Immature natural killer cell (primary cell): ENCODE measurements at regions not wholly inside any gene's neighbourhood (a gene's known extent, or its start where the extent isn't known, plus 50 kb on each side); places are given as distances from the start of the nearest gene placed in this dataset.

ENCODE experiments used
- DNase-seq, 3 donors: peaks; one replicate each; pipeline ENCODE4 v3.0.0; 2022; ENCODE audit warnings: mixed read lengths in 1 of 3
- H3K27ac Mint-ChIP-seq, 6 donors: one replicate each; pipeline ENCODE4 v1.8.0; 2020; ENCODE audit warnings: mixed read lengths in 6 of 6, mild to moderate bottlenecking in 5 of 6, inconsistent platforms in 4 of 6, moderate library complexity in 3 of 6
- H3K27me3 Mint-ChIP-seq, 3 donors: one replicate each; pipeline ENCODE4 v1.8.0; 2020 to 2021; ENCODE audit warnings: low read depth in 3 of 3, mild to moderate bottlenecking in 3 of 3, mixed read lengths in 3 of 3, moderate library complexity in 3 of 3, inconsistent platforms in 1 of 3
- H3K36me3 Mint-ChIP-seq, 3 donors: one replicate each; pipeline ENCODE4 v1.8.0; 2020; ENCODE audit warnings: mixed read lengths in 3 of 3, inconsistent platforms in 2 of 3, mild to moderate bottlenecking in 2 of 3
- H3K4me1 Mint-ChIP-seq, 2 donors: one replicate each; pipeline ENCODE4 v1.8.0; 2020; ENCODE audit warnings: inconsistent platforms in 2 of 2, mild to moderate bottlenecking in 2 of 2, mixed read lengths in 2 of 2, moderate library complexity in 1 of 2
- H3K4me3 Mint-ChIP-seq, 5 donors: one replicate each; pipeline ENCODE4 v1.8.0; 2020; ENCODE audit warnings: mild to moderate bottlenecking in 5 of 5, mixed read lengths in 5 of 5, inconsistent platforms in 3 of 5, moderate library complexity in 3 of 5
- H3K9me3 Mint-ChIP-seq, 6 donors: one replicate each; pipeline ENCODE4 v1.8.0; 2020; ENCODE audit warnings: mild to moderate bottlenecking in 6 of 6, mixed read lengths in 6 of 6, inconsistent platforms in 4 of 6, moderate library complexity in 3 of 6

GRCh38 chr6:150723857-150724256 lies 124.2 kb downstream of the PLEKHG1 start:
- DNase-seq, result no peak
- Mint-ChIP-seq H3K27ac (no peak overlapping the region), H3K4me3 (no peak overlapping the region), H3K27me3 (peaks cover 0 to 5% (median 2%) of the 10 kb centered on the region in 3 donors), H3K4me1 (no peaks in the 10 kb centered on the region), H3K36me3 (no peaks in the 10 kb centered on the region), H3K9me3 (no peaks in the 10 kb centered on the region)

GRCh38 chr6:150725795-150726194 lies 126.1 kb downstream of the PLEKHG1 start:
- Mint-ChIP-seq H3K36me3 (no peaks in the 10 kb centered on the region), H3K27me3 (peaks cover 0 to 5% (median 2%) of the 10 kb centered on the region in 3 donors), H3K4me1 (no peaks in the 10 kb centered on the region), H3K4me3 (no peak overlapping the region), H3K9me3 (no peaks in the 10 kb centered on the region), H3K27ac (no peak overlapping the region)
- no peak for DNase-seq

- H3K36me3 Mint-ChIP-seq, result no peaks in the 10 kb centered on the region
- DNase-seq, result no peak
- H3K9me3 Mint-ChIP-seq, result no peaks in the 10 kb centered on the region
- H3K4me3 Mint-ChIP-seq, result no peak overlapping the region
- no peaks in the 10 kb centered on the region for H3K4me1 Mint-ChIP-seq
- peaks cover 2 to 5% (median 5%) of the 10 kb centered on the region in 3 donors for H3K27me3 Mint-ChIP-seq
- H3K27ac Mint-ChIP-seq, result no peak overlapping the region
These were observed 129.6 kb downstream of the PLEKHG1 start for GRCh38 chr6:150729188-150729748.

- no peak overlapping the region for H3K27ac Mint-ChIP-seq
- no peaks in the 10 kb centered on the region for H3K36me3 Mint-ChIP-seq
- H3K4me1 Mint-ChIP-seq, result no peaks in the 10 kb centered on the region
- H3K27me3 Mint-ChIP-seq, result peaks cover 2 to 5% (median 3%) of the 10 kb centered on the region in 3 donors
- DNase-seq, result no peak
- H3K9me3 Mint-ChIP-seq, result no peaks in the 10 kb centered on the region
- no peak overlapping the region for H3K4me3 Mint-ChIP-seq
These were observed 131.2 kb downstream of the PLEKHG1 start for GRCh38 chr6:150730801-150731457.

GRCh38 chr6:150732765-150733539 lies 132.6 kb upstream of the MTHFD1L start:
- no peak for DNase-seq
- Mint-ChIP-seq H3K4me3 (no peak overlapping the region), H3K9me3 (no peaks in the 10 kb centered on the region), H3K36me3 (no peaks in the 10 kb centered on the region), H3K27ac (no peak overlapping the region), H3K27me3 (peaks cover 0 to 5% (median 3%) of the 10 kb centered on the region in 3 donors), H3K4me1 (no peaks in the 10 kb centered on the region)

- DNase-seq, result no peak
- H3K9me3 Mint-ChIP-seq, result no peaks in the 10 kb centered on the region
- no peaks in the 10 kb centered on the region for H3K36me3 Mint-ChIP-seq
- H3K27me3 Mint-ChIP-seq, result peaks cover 0 to 5% (median 3%) of the 10 kb centered on the region in 3 donors
- no peaks in the 10 kb centered on the region for H3K4me1 Mint-ChIP-seq
- H3K27ac Mint-ChIP-seq, result no peak overlapping the region
- H3K4me3 Mint-ChIP-seq, result no peak overlapping the region
These were observed 131.8 kb upstream of the MTHFD1L start for GRCh38 chr6:150733726-150734125.

- Mint-ChIP-seq H3K27ac (no peak overlapping the region), H3K4me3 (no peak overlapping the region), H3K36me3 (no peaks in the 10 kb centered on the region), H3K4me1 (no peaks in the 10 kb centered on the region), H3K27me3 (peaks cover 0 to 5% (median 3%) of the 10 kb centered on the region in 3 donors), H3K9me3 (no peaks in the 10 kb centered on the region)
- no peak for DNase-seq
These were observed 131.3 kb upstream of the MTHFD1L start for GRCh38 chr6:150734235-150734634.

- no peak for DNase-seq
- H3K4me1 Mint-ChIP-seq, result no peaks in the 10 kb centered on the region
- no peaks in the 10 kb centered on the region for H3K9me3 Mint-ChIP-seq
- peaks cover 2 to 3% (median 3%) of the 10 kb centered on the region in 3 donors for H3K27me3 Mint-ChIP-seq
- no peak overlapping the region for H3K27ac Mint-ChIP-seq
- H3K4me3 Mint-ChIP-seq, result no peak overlapping the region
- H3K36me3 Mint-ChIP-seq, result no peaks in the 10 kb centered on the region
These were observed 130.1 kb upstream of the MTHFD1L start for GRCh38 chr6:150735341-150735851.

GRCh38 chr6:150738092-150738629 lies 127.3 kb upstream of the MTHFD1L start:
- no peaks in the 10 kb centered on the region for H3K36me3 Mint-ChIP-seq
- H3K27me3 Mint-ChIP-seq, result peaks cover 2 to 3% (median 3%) of the 10 kb centered on the region in 3 donors
- H3K4me3 Mint-ChIP-seq, result no peak overlapping the region

GRCh38 chr6:150739711-150740349 lies 125.7 kb upstream of the MTHFD1L start:
- H3K4me3 Mint-ChIP-seq, result no peak overlapping the region
- no peak overlapping the region for H3K27ac Mint-ChIP-seq
- H3K9me3 Mint-ChIP-seq, result no peaks in the 10 kb centered on the region
- H3K27me3 Mint-ChIP-seq, result peaks cover 0 to 2% (median 0%) of the 10 kb centered on the region in 3 donors
- no peak for DNase-seq
- no peaks in the 10 kb centered on the region for H3K4me1 Mint-ChIP-seq
- no peaks in the 10 kb centered on the region for H3K36me3 Mint-ChIP-seq

More at GRCh38 chr6:150738092-150738629, 127.3 kb upstream of the MTHFD1L start:
- no peak overlapping the region for H3K27ac Mint-ChIP-seq
- H3K4me1 Mint-ChIP-seq, result no peaks in the 10 kb centered on the region
- no peaks in the 10 kb centered on the region for H3K9me3 Mint-ChIP-seq
- no peak for DNase-seq

GRCh38 chr6:150740453-150740852 lies 125.0 kb upstream of the MTHFD1L start:
- Mint-ChIP-seq H3K36me3 (no peaks in the 10 kb centered on the region), H3K4me3 (no peak overlapping the region), H3K27ac (no peak overlapping the region), H3K9me3 (no peaks in the 10 kb centered on the region), H3K4me1 (no peaks in the 10 kb centered on the region), H3K27me3 (peaks cover 0 to 2% (median 0%) of the 10 kb centered on the region in 3 donors)
- no peak for DNase-seq

- H3K27me3 Mint-ChIP-seq, result peaks cover 0 to 2% (median 0%) of the 10 kb centered on the region in 3 donors
- DNase-seq, result no peak
- peaks cover 0 to 4% of the 10 kb centered on the region in 2 donors for H3K4me1 Mint-ChIP-seq
- H3K4me3 Mint-ChIP-seq, result no peak overlapping the region
- H3K9me3 Mint-ChIP-seq, result no peaks in the 10 kb centered on the region
- no peaks in the 10 kb centered on the region for H3K36me3 Mint-ChIP-seq
- H3K27ac Mint-ChIP-seq, result no peak overlapping the region
These were observed 123.8 kb upstream of the MTHFD1L start for GRCh38 chr6:150741633-150742200.

GRCh38 chr6:150744522-150745260 lies 120.8 kb upstream of the MTHFD1L start:
- H3K27me3 Mint-ChIP-seq, result peaks cover 0 to 2% (median 0%) of the 10 kb centered on the region in 3 donors
- no peak overlapping the region for H3K27ac Mint-ChIP-seq
- no peak overlapping the region for H3K4me3 Mint-ChIP-seq
- peaks cover 3 to 13% of the 10 kb centered on the region in 2 donors for H3K4me1 Mint-ChIP-seq
- H3K36me3 Mint-ChIP-seq, result no peaks in the 10 kb centered on the region
- no peak for DNase-seq
- no peaks in the 10 kb centered on the region for H3K9me3 Mint-ChIP-seq
